SK-N-SH (cell line): ENCODE measurements at regions not wholly inside any gene's neighbourhood (a gene's known extent, or its start where the extent isn't known, plus 50 kb on each side); places are given as distances from the start of the nearest gene placed in this dataset.

ENCODE experiments used
- CTCF ChIA-PET: fragments of 300-600, 350-600 bp; formaldehyde crosslinking; extraction: SDS; loops from one replicate; lab custom pipeline; 2021; lab: Yijun Ruan, JAX
- POLR2A ChIA-PET: fragments of 350-600 bp; sonication (Branson Sonifier 250); formaldehyde crosslinking; extraction: SDS; loops from one replicate; lab custom pipeline; 2020; ENCODE audit warnings: antibody characterized with exemption, inconsistent platforms; lab: Yijun Ruan, JAX
- DNase-seq: peaks from one replicate; pipeline ENCODE4 v3.0.0; 2012
- H2AFZ ChIP-seq: fragments of 200-600 bp; sonication (generic); 2 replicates; pipeline ENCODE4 v1.8.1; 2016; ENCODE audit warnings: antibody characterized with exemption, mild to moderate bottlenecking, low read depth
- H3F3A ChIP-seq: fragments of 200-600 bp; sonication (generic); replicated peaks from 2 replicates; pipeline ENCODE3; 2016; ENCODE audit warnings: antibody characterized with exemption, mild to moderate bottlenecking; ENCODE audit not compliant: insufficient read depth
- H3K27ac ChIP-seq, 2 experiments: fragments of 200-500 bp in 1 of 2; fragments of 200-600 bp in 1 of 2; sonication (Bioruptor generic) in 1 of 2; sonication (generic), shearing (Covaris generic) in 1 of 2; 2 replicates each; pipeline versions ENCODE4 v1.5.1 to v1.6.1; 2014 to 2016; ENCODE audit warnings: low read depth in 2 of 2, inconsistent platforms in 1 of 2, low read length in 1 of 2, mild to moderate bottlenecking in 1 of 2, mixed read lengths in 1 of 2
- H3K27me3 ChIP-seq: fragments of 200-600 bp; sonication (generic), shearing (Covaris generic); 2 replicates; pipeline ENCODE4 v1.6.1; 2016; ENCODE audit warnings: mixed run types; ENCODE audit not compliant: insufficient read depth
- H3K36me3 ChIP-seq, 2 experiments: fragments of 200-500 bp in 1 of 2; fragments of 200-600 bp in 1 of 2; sonication (Bioruptor generic) in 1 of 2; sonication (generic) in 1 of 2; replicated peaks in 1 of 2; 2 replicates each; pipeline versions ENCODE3 to v1.5.1; 2014 to 2016; ENCODE audit warnings: low read length in 1 of 2, mild to moderate bottlenecking in 1 of 2; ENCODE audit not compliant: insufficient read depth in 2 of 2, control insufficient read depth in 1 of 2
- H3K4me1 ChIP-seq, 2 experiments: fragments of 200-500 bp in 1 of 2; fragments of 200-600 bp in 1 of 2; sonication (Bioruptor generic) in 1 of 2; sonication (generic), shearing (Covaris generic) in 1 of 2; 2 replicates each; pipeline versions ENCODE4 v1.5.1 to v1.6.1; 2014 to 2016; ENCODE audit warnings: low read depth in 1 of 2, low read length in 1 of 2, mixed run types in 1 of 2; ENCODE audit not compliant: insufficient read depth in 2 of 2, control insufficient read depth in 1 of 2
- H3K4me2 ChIP-seq: fragments of 200-600 bp; sonication (generic), shearing (Covaris generic); 2 replicates; pipeline ENCODE4 v1.6.1; 2017; ENCODE audit warnings: mixed run types
- H3K4me3 ChIP-seq, 2 experiments: fragments of 200-500 bp in 1 of 2; fragments of 200-600 bp in 1 of 2; sonication (Bioruptor generic) in 1 of 2; sonication (generic), shearing (Covaris generic) in 1 of 2; 2 replicates each; pipeline versions ENCODE4 v1.5.1 to v1.8.1; 2014 to 2016; ENCODE audit warnings: low read depth in 2 of 2, inconsistent platforms in 1 of 2, low read length in 1 of 2, mild to moderate bottlenecking in 1 of 2, mixed read lengths in 1 of 2, moderate library complexity in 1 of 2
- H3K79me2 ChIP-seq: fragments of 200-600 bp; sonication (generic); 2 replicates; pipeline ENCODE4 v1.8.1; 2017; ENCODE audit warnings: mild to moderate bottlenecking; ENCODE audit not compliant: insufficient read depth
- H3K9ac ChIP-seq: fragments of 200-600 bp; sonication (generic); 2 replicates; pipeline ENCODE4 v1.6.1; 2017; ENCODE audit warnings: mixed run types
- H3K9me2 ChIP-seq: fragments of 200-600 bp; sonication (generic); 2 replicates; pipeline ENCODE4 v1.6.1; 2017; ENCODE audit warnings: mixed run types
- H3K9me3 ChIP-seq: fragments of 200-600 bp; sonication (generic); 2 replicates; pipeline ENCODE4 v1.6.1; 2017; ENCODE audit warnings: mixed run types, mild to moderate bottlenecking, moderate library complexity
- H4K20me1 ChIP-seq: fragments of 200-600 bp; sonication (generic); 2 replicates; pipeline ENCODE4 v1.6.1; 2017; ENCODE audit warnings: mild to moderate bottlenecking, mixed run types; ENCODE audit not compliant: insufficient read depth
- EZH2phosphoT487 ChIP-seq: fragments of 200-600 bp; sonication (generic); IDR thresholded peaks from 2 replicates; pipeline ENCODE4 v1.6.1; 2017; ENCODE audit warnings: low read depth, mixed run types, mild to moderate bottlenecking, antibody characterized with exemption, moderate library complexity, borderline replicate concordance
- NRF1 ChIP-seq: IDR thresholded peaks from 2 replicates; pipeline ENCODE4 v1.6.1; 2012; ENCODE audit warnings: low read depth, mild to moderate bottlenecking, low read length
- PBX3 ChIP-seq: IDR thresholded peaks from 2 replicates; pipeline ENCODE4; 2012
- RCOR1 ChIP-seq: fragments of 150-350 bp; IDR thresholded peaks from 2 replicates; pipeline ENCODE4 v1.6.1; 2017; ENCODE audit warnings: antibody characterized with exemption, low read length
- REST ChIP-seq: IDR thresholded peaks from 2 replicates; pipeline ENCODE4 v1.6.1; 2012; ENCODE audit warnings: mild to moderate bottlenecking, low read depth, low read length, moderate library complexity
- SMC3 ChIP-seq: IDR thresholded peaks from 2 replicates; pipeline ENCODE4 v1.6.1; 2012; ENCODE audit warnings: low read depth, low read length, improper control_type of control experiment
- WGBS: methylation state at CpG from one replicate; pipeline ENCODE4 v1.1.6; 2017; ENCODE audit warnings: low lambda C conversion rate; 5-methylcytosine and 5-hydroxymethylcytosine counted together
- TF ChIP-seq, protein P1 (sequence below): fragments of 200-600 bp; sonication (generic); IDR thresholded peaks from 2 replicates; pipeline ENCODE4 v1.6.1; 2017; ENCODE audit warnings: antibody characterized with exemption, mild to moderate bottlenecking, moderate library complexity
- TF ChIP-seq, protein P2 (sequence below): fragments of 150-350 bp; IDR thresholded peaks from 2 replicates; pipeline ENCODE4 v1.6.1; 2017; ENCODE audit warnings: antibody characterized with exemption, low read length, low read depth, borderline replicate concordance

DNA sequence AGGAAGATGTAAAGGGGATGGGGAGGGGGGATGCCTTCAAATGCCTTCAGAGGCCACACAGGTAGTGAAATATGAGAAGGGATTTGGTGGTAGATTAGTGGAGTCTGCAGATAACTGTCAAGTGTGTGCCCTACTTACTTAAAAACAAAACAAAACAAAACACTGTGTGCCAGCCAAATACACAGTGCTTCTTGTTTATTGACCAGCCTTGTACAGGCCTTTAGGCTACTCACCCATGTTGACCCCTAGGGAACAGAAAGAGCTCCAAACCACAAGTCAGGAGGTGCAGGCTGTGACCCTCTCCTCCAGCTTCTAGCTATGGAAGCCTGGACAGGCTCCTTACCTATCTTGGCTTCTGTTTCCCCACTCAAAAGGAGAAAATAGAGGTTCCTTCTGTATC, 562.0 kb downstream of the ETNK1 start:
- Histone ChIP-seq H3K9me2 (no peaks in the 10 kb centered on the region), H3K79me2 (no peaks in the 10 kb centered on the region), H4K20me1 (no peaks in the 10 kb centered on the region), H3K4me1 (no peaks in the 10 kb centered on the region; a peak in 1 of 4 replicates), H3K27ac (no peak overlapping the region), H3K27me3 (no peaks in the 10 kb centered on the region), H3K4me3 (no peak overlapping the region), H2AFZ (no peak overlapping the region)
- POLR2A ChIA-PET: no interaction called here
- TF ChIP-seq, protein P1, sequence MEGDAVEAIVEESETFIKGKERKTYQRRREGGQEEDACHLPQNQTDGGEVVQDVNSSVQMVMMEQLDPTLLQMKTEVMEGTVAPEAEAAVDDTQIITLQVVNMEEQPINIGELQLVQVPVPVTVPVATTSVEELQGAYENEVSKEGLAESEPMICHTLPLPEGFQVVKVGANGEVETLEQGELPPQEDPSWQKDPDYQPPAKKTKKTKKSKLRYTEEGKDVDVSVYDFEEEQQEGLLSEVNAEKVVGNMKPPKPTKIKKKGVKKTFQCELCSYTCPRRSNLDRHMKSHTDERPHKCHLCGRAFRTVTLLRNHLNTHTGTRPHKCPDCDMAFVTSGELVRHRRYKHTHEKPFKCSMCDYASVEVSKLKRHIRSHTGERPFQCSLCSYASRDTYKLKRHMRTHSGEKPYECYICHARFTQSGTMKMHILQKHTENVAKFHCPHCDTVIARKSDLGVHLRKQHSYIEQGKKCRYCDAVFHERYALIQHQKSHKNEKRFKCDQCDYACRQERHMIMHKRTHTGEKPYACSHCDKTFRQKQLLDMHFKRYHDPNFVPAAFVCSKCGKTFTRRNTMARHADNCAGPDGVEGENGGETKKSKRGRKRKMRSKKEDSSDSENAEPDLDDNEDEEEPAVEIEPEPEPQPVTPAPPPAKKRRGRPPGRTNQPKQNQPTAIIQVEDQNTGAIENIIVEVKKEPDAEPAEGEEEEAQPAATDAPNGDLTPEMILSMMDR: no peak
- TF ChIP-seq, protein P2, sequence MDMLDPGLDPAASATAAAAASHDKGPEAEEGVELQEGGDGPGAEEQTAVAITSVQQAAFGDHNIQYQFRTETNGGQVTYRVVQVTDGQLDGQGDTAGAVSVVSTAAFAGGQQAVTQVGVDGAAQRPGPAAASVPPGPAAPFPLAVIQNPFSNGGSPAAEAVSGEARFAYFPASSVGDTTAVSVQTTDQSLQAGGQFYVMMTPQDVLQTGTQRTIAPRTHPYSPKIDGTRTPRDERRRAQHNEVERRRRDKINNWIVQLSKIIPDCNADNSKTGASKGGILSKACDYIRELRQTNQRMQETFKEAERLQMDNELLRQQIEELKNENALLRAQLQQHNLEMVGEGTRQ: no peak
- no peak for TF ChIP-seq EZH2phosphoT487
- TF ChIP-seq SMC3: no peak
- TF ChIP-seq NRF1: no peak
- TF ChIP-seq, all 33 proteins: peak for 0
- Histone ChIP-seq H3K9ac (no peak overlapping the region), H3K36me3 (no peaks in the 10 kb centered on the region), H3K9me3 (no peaks in the 10 kb centered on the region), H3K4me2 (no peak overlapping the region), H3F3A (no peaks in the 10 kb centered on the region)
- CTCF ChIA-PET: no interaction called here
- no peak for DNase-seq

GRCh38 chr12:23193552-23193951, 568.6 kb downstream of the ETNK1 start:
- Histone ChIP-seq H3F3A (no peaks in the 10 kb centered on the region), H3K79me2 (no peaks in the 10 kb centered on the region), H2AFZ (no peak overlapping the region), H3K9me2 (no peaks in the 10 kb centered on the region), H3K9me3 (no peaks in the 10 kb centered on the region), H3K27ac (no peak overlapping the region), H3K4me3 (no peak overlapping the region), H4K20me1 (no peaks in the 10 kb centered on the region), H3K4me2 (no peak overlapping the region), H3K4me1 (no peaks in the 10 kb centered on the region), H3K9ac (no peak overlapping the region), H3K27me3 (no peaks in the 10 kb centered on the region), H3K36me3 (no peaks in the 10 kb centered on the region)
- DNase-seq: no peak
- no peak for TF ChIP-seq PBX3
- TF ChIP-seq RCOR1: no peak
- no peak for TF ChIP-seq REST
- CTCF ChIA-PET: no interaction called here
- 28% methylated on average over 2 of the region's 2 CpGs for WGBS
- POLR2A ChIA-PET: no interaction called here
